GM19193 (cell line): ENCODE measurements at regions not wholly inside any gene's neighbourhood (a gene's known extent, or its start where the extent isn't known, plus 50 kb on each side); places are given as distances from the start of the nearest gene placed in this dataset.

Experiments used
- POLR2A ChIP-seq: IDR thresholded peaks from 4 replicates; pipeline ENCODE4 v1.6.1; 2011; ENCODE audit not compliant: insufficient read depth, insufficient read length; ENCODE audit errors: extremely low read depth

GRCh38 chr13:30042891-30043630 lies 192.6 kb upstream of the UBL3 start:
- no peak for TF ChIP-seq POLR2A

- no peak for TF ChIP-seq POLR2A
Observed at GRCh38 chr13:30042272-30042671, 191.9 kb upstream of the UBL3 start.

GRCh38 chr13:30039511-30039911 lies 189.1 kb upstream of the UBL3 start:
- TF ChIP-seq POLR2A = no peak

DNA sequence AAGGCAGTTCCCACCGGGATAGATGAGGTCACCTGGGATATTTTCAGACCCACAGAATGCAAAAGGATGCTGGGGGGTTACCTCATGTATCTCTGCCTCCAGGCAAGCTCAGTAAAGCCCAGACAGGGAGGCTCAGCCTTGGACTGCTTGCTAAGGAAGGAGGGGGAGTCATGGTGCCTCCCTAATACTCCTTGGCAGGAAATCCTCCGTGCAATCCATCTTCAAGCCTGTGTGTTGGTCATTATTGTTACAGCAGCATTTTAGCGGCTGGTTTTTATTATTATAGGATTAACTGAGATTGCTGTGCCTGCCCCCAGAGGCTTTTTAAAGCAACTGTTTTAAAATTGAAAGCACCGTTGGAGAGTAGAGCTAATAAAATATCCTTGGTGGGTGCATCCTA lies 188.5 kb upstream of the UBL3 start:
- TF ChIP-seq POLR2A = no peak

DNA sequence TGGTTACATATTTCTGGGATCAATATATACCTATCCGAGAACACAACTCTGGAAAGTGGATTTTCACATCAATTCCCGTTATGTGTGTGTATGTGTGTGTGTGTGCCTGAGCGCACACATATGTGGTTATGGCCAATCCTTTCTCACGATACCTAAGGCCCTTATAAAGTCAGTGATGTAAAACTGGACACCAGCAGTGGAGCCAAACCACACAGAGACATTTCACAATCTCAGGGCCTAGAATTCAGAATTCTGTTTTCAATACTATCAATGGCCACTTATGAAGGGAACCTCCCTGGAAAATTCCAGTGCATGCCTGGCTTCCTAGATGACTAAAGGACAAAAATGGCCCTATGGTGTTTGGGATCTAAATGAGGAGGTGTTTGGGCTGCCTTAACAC lies 187.3 kb upstream of the UBL3 start:
- no peak for TF ChIP-seq POLR2A

DNA sequence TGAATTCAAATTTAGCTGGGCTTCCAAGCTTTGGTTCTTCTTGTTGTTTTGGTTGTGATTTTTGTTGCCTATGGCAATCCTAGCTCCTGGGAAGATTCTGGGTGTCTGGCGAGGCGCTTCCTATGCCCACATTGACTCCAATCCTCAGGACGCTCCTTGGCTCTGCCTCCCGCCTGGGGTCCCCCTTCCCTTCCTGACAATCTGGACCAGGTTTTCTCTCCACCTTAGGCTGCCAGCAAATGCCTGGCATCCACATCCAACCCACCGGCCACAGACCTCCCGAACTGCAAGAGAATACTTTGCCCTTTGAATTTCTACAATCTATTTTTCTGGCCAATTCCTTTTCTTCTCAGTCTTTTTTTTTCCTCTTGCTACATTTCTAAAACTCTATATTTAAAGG lies 186.9 kb upstream of the UBL3 start:
- no peak for TF ChIP-seq POLR2A

- TF ChIP-seq POLR2A = no peak
Observed at GRCh38 chr13:30034458-30034795, 184.0 kb upstream of the UBL3 start.

- TF ChIP-seq POLR2A = no peak
Observed at GRCh38 chr13:30033681-30034457, 183.5 kb upstream of the UBL3 start.

GRCh38 chr13:30032263-30032662 lies 181.8 kb upstream of the UBL3 start:
- no peak for TF ChIP-seq POLR2A

DNA sequence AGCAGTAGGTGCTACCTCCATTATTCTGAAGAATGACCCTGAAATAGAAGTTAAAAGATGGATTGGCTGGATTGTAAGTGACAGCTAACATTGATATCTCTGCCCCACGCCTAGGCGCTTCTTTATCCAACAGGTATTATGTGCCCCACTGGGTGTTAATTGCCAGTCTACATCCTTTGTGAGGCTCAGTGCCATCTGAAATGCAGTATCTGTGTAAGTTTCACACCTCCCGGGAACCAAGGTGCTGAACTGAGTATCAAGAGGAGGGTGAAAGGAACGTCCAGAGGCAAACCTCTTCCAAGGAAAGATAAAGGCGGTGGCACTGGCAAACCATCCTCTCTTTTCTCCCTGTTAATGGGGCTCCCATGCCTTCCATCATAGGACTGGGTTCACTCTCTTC lies 181.1 kb upstream of the UBL3 start:
- TF ChIP-seq POLR2A = no peak

DNA sequence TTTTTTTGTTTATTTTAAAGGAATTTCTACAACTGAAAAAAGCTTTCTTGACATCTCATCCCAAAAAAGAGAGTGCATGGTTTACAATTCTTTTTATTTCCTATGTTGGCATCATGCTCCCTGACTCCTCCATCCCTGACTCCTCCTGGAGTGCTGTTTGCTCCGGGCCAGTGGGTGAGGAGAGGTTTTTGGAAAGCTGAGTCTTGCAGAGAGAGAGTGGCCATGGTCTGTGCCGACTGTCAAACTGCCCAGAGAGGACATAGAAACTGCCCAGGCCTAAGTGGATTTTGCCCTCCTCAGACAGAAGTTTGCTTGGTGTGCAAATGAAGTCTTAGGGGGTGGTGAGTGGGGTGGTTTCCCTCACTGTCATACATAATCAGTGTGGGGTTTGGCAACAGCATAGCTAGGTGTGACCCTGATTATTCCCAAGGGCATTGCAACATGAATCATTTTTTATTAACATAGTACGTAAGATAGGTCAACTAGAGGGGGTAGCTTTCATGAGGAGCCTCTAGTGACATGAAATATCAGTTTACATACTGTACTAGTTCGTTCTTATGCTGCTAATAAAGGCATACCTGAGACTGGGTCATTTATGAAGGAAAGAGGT lies 179.8 kb upstream of the UBL3 start:
- TF ChIP-seq POLR2A = no peak

GRCh38 chr13:30027569-30028455 lies 177.4 kb upstream of the UBL3 start:
- TF ChIP-seq POLR2A = no peak

- TF ChIP-seq POLR2A = no peak
Observed at GRCh38 chr13:30026909-30027308, 176.5 kb upstream of the UBL3 start.

GRCh38 chr13:30026093-30026492 lies 175.7 kb upstream of the UBL3 start:
- no peak for TF ChIP-seq POLR2A

GRCh38 chr13:30025351-30025750 lies 174.9 kb upstream of the UBL3 start:
- TF ChIP-seq POLR2A = no peak
